Erythroblast (primary cell): ENCODE measurements at regions not wholly inside any gene's neighbourhood (a gene's known extent, or its start where the extent isn't known, plus 50 kb on each side); places are given as distances from the start of the nearest gene placed in this dataset.

ENCODE experiments used
- GATA1 ChIP-seq: IDR thresholded peaks from 2 replicates; pipeline ENCODE4 v1.6.1; 2011; ENCODE audit warnings: low read depth, mild to moderate bottlenecking, control low read depth, low read length, moderate library complexity
- POLR2A ChIP-seq: IDR thresholded peaks from 2 replicates; pipeline ENCODE4 v1.6.1; 2011; ENCODE audit warnings: mild to moderate bottlenecking, low read length

DNA sequence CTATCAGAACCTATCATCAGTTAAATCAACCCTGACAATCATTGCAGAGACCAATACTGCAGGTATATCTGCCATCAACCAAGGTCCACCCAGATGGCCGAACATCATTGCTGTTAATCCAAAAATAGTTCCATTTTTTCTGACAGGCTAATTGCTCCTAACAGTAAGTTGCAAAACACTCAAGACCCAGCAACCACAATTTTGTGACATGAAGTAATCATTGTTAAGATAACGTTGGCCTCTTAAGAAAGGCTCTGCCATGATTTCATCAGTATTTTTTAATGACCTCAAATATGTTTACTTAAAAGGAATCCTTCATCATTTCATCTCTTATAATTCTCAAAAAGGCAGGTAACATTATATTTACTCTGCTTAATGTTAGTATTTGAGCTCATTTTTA, 553.4 kb upstream of the POM121L12 start:
- TF ChIP-seq POLR2A (no peak), GATA1 (no peak)
